Cardiac fibroblast (primary cell): ENCODE measurements at regions not wholly inside any gene's neighbourhood (a gene's known extent, or its start where the extent isn't known, plus 50 kb on each side); places are given as distances from the start of the nearest gene placed in this dataset.

Source experiments
- DNase-seq, 2 donors: peaks; one replicate each; pipeline versions ENCODE4 v3.0.0 to v3.0.0-alpha.2; 2010; ENCODE audit warnings: low read depth in 2 of 2
- H3K4me3 ChIP-seq, 2 donors: replicated peaks in 1 of 2; 1 replicate in 1 of 2; 2 replicates in 1 of 2; pipeline ENCODE4 v1.5.1; 2011; ENCODE audit warnings: low read depth in 2 of 2, low read length in 2 of 2, mild to moderate bottlenecking in 2 of 2, moderate library complexity in 1 of 2
- CTCF ChIP-seq: IDR thresholded peaks from one replicate; pipeline ENCODE4 v1.5.1; 2011; ENCODE audit warnings: low read depth, mild to moderate bottlenecking, low read length, inconsistent platforms

GRCh38 chr16:86035906-86036305 lies 136.9 kb downstream of the IRF8 start:
- no peak for DNase-seq
- no peak for TF ChIP-seq CTCF
- no peak overlapping the region for H3K4me3 ChIP-seq

DNA sequence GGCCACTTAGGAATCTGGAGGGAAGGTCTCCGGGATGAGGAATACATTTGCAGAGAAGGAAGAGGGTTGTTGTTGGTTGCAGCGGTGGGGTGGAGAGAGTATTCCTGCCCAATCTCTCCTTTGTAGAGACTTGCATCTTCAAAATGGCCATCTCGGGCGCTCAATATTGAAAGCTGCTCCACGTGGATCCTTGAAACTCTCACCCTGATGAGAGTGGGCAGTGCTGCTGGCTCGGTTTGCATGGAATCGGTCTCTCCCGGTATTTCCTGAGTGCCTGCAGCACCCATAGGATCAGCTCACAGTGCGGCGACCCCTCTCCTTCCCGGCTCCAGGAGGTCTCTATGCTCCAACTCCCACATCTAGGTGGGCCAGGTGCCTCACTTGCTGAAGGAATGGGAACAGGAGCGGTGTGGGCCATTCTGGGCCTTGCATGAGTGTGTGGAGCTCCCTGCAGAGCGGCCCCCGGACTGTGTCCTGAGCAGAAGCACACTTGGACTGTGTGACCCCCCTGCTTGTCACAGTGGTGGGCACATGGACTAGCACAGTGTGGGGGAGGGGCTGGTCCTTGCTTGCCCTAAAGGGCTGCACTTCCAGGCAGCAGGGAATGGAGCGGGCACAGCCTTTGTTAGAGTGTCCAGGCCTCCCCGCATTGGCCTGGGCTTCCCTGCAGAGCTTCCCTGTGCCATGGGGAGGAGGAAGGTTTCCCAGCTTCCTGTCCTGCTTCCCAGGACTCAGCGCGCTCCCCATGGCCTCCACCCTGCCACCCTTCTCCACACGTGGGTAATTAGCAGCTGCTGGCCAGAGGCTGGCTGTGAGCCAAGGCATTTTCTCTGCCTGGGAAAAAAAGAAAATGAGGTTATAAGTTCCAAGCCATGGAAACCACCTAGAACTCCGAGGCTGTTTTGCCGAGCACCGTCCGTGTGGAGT lies 139.3 kb downstream of the IRF8 start:
- no peak for DNase-seq
- H3K4me3 ChIP-seq: no peak overlapping the region
- TF ChIP-seq CTCF: no peak

DNA sequence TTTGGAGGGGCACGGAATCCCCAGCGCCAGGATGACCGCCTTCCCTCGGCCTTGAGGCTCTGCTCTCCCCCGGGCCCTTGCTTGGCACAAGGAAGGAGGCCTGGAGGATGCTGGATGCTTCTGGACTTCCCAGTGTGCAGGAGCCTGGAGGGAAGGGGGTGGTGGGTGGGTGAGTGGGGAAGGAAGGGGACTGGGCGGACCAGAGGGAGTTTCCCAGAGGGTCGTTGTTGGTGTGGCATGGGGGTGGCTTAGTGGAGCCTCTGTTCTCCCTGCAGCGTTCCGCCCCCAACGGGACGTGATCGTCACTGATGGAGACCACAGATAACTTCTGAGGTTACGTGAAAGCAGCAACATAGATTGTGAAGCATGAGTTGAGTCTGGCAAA lies 140.0 kb downstream of the IRF8 start:
- no peak overlapping the region for H3K4me3 ChIP-seq
- no peak for TF ChIP-seq CTCF
- no peak for DNase-seq

- TF ChIP-seq CTCF: no peak
- no peak for DNase-seq
- H3K4me3 ChIP-seq: no peak overlapping the region
Measured at GRCh38 chr16:86039606-86040005, 140.6 kb downstream of the IRF8 start.

DNA sequence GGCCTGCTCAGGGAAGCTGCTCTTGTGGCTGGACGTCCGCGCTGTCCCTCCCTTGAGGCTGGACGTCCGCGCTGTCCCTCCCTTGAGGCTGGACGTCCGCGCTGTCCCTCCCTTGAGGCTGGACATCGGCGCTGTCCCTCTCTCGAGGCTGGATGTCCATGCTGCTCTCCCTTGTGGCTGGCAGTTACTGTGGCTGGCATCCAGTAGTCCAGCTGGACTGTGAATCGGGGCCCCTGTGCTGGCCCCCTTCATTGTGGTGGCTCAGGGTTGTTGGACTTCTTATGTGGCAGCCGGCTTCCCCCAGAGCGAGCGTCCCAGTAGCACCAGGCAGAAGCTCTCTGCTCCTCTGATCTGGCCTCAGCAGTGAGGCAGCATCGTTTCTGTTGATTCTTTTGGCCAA lies 141.5 kb downstream of the IRF8 start:
- H3K4me3 ChIP-seq: no peak overlapping the region
- DNase-seq: no peak
- no peak for TF ChIP-seq CTCF

- TF ChIP-seq CTCF: no peak
Measured at GRCh38 chr16:86041215-86041614, 142.3 kb downstream of the IRF8 start.

More at GRCh38 chr16:86041215-86041614, 142.3 kb downstream of the IRF8 start:
- no peak overlapping the region for H3K4me3 ChIP-seq
- no peak for DNase-seq
